MM.1S (cell line): ENCODE measurements at regions not wholly inside any gene's neighbourhood (a gene's known extent, or its start where the extent isn't known, plus 50 kb on each side); places are given as distances from the start of the nearest gene placed in this dataset.

ENCODE experiments used
- EZH2 ChIP-seq: fragments of 300-600 bp; sonication (generic); optimal IDR thresholded peaks from 2 replicates; pipeline ENCODE3; 2017; ENCODE audit warnings: low read depth, mild to moderate bottlenecking, antibody characterized with exemption, low read length, mixed read lengths
- TF ChIP-seq, protein P1 (sequence below): fragments of 300-600 bp; sonication (generic); IDR thresholded peaks from 2 replicates; pipeline ENCODE4 v1.5.1; 2016; ENCODE audit warnings: antibody characterized with exemption, low read length, mixed read lengths

DNA sequence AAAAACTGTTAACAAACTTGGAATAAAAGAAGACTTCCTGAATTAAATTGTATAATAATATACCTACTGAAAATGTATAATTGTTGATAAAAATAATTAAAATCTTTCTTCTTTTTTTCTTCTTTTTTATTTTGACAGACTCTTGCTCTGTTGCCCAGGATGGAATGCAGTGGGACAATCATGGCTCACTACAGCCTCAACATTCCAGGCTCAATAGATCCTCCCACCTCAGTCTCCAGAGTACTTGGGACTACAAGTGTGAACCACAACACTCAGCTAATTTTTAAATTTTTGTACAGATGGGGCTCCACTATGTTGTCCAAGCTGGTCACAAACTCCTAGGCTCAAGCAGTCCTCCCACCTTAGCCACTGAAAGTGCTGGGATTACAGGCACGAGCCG lies 1063.8 kb upstream of the CNTN5 start:
- TF ChIP-seq, protein P1, sequence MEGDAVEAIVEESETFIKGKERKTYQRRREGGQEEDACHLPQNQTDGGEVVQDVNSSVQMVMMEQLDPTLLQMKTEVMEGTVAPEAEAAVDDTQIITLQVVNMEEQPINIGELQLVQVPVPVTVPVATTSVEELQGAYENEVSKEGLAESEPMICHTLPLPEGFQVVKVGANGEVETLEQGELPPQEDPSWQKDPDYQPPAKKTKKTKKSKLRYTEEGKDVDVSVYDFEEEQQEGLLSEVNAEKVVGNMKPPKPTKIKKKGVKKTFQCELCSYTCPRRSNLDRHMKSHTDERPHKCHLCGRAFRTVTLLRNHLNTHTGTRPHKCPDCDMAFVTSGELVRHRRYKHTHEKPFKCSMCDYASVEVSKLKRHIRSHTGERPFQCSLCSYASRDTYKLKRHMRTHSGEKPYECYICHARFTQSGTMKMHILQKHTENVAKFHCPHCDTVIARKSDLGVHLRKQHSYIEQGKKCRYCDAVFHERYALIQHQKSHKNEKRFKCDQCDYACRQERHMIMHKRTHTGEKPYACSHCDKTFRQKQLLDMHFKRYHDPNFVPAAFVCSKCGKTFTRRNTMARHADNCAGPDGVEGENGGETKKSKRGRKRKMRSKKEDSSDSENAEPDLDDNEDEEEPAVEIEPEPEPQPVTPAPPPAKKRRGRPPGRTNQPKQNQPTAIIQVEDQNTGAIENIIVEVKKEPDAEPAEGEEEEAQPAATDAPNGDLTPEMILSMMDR: no peak
- TF ChIP-seq EZH2: no peak
